ENCODE measurements at regions not wholly inside any gene's neighbourhood (a gene's known extent, or its start where the extent isn't known, plus 50 kb on each side); places are given as distances from the start of the nearest gene placed in this dataset.

- no peak overlapping the region for H3K4me3 ChIP-seq (ENCODE audit: low read depth, low read length)
- no peak for DNase-seq
- no peak overlapping the region for H3K27ac ChIP-seq
- in situ Hi-C loops (cut with HindIII; ENCODE audit: low pct_ligation_motif_present, low sequenced_read_pairs) = no loop called here
- H3K36me3 ChIP-seq (replicated peaks) = no peaks in the 10 kb centered on the region
- H3K27me3 ChIP-seq (replicated peaks) = no peaks in the 10 kb centered on the region
- no peak for TF ChIP-seq CTCF (IDR thresholded peaks at IDR 0.05; ENCODE audit: low read depth, low read length, missing control alignments)
Measured at GRCh38 chr2:107195631-107196030, 309.7 kb upstream of the ST6GAL2 start.

- in situ Hi-C loops (cut with HindIII; ENCODE audit: low pct_ligation_motif_present, low sequenced_read_pairs) = no loop called here
- H3K4me3 ChIP-seq (ENCODE audit: low read depth, low read length) = no peak overlapping the region
Measured at GRCh38 chr2:107197594-107198294, 311.8 kb upstream of the ST6GAL2 start.

GRCh38 chr2:107202962-107203591, 317.1 kb upstream of the ST6GAL2 start:
- H3K27me3 ChIP-seq (replicated peaks) = no peaks in the 10 kb centered on the region

More at GRCh38 chr2:107197594-107198294, 311.8 kb upstream of the ST6GAL2 start:
- Histone ChIP-seq H3K27me3 (replicated peaks) (no peaks in the 10 kb centered on the region), H3K36me3 (replicated peaks) (no peaks in the 10 kb centered on the region), H3K27ac (no peak overlapping the region)
- TF ChIP-seq CTCF (IDR thresholded peaks at IDR 0.05; ENCODE audit: low read depth, low read length, missing control alignments) = no peak
- DNase-seq = no peak

GRCh38 chr2:107215401-107216350, 329.7 kb upstream of the ST6GAL2 start:
- no peak overlapping the region for H3K27ac ChIP-seq
- in situ Hi-C loops (cut with HindIII; ENCODE audit: low pct_ligation_motif_present, low sequenced_read_pairs) = no loop called here
- no peak overlapping the region for H3K4me3 ChIP-seq (ENCODE audit: low read depth, low read length)
- no peak for DNase-seq
- no peaks in the 10 kb centered on the region for H3K36me3 ChIP-seq (replicated peaks)
- no peak for TF ChIP-seq CTCF (IDR thresholded peaks at IDR 0.05; ENCODE audit: low read depth, low read length, missing control alignments)
- H3K27me3 ChIP-seq (replicated peaks) = no peaks in the 10 kb centered on the region

More at GRCh38 chr2:107202962-107203591, 317.1 kb upstream of the ST6GAL2 start:
- H3K27ac ChIP-seq = no peak overlapping the region
- no peak for DNase-seq
- in situ Hi-C loops (cut with HindIII; ENCODE audit: low pct_ligation_motif_present, low sequenced_read_pairs) = no loop called here
- H3K36me3 ChIP-seq (replicated peaks) = no peaks in the 10 kb centered on the region
- H3K4me3 ChIP-seq (ENCODE audit: low read depth, low read length) = no peak overlapping the region
- no peak for TF ChIP-seq CTCF (IDR thresholded peaks at IDR 0.05; ENCODE audit: low read depth, low read length, missing control alignments)

GRCh38 chr2:107218208-107218607, 332.2 kb upstream of the ST6GAL2 start:
- Histone ChIP-seq H3K4me3 (ENCODE audit: low read depth, low read length) (no peak overlapping the region), H3K27ac (no peak overlapping the region), H3K36me3 (replicated peaks) (no peaks in the 10 kb centered on the region), H3K27me3 (replicated peaks) (no peaks in the 10 kb centered on the region)
- DNase-seq = no peak
- no peak for TF ChIP-seq CTCF (IDR thresholded peaks at IDR 0.05; ENCODE audit: low read depth, low read length, missing control alignments)
- in situ Hi-C loops (cut with HindIII; ENCODE audit: low pct_ligation_motif_present, low sequenced_read_pairs) = no loop called here

Measured in brain microvascular endothelial cell (primary cell).